GM13977 (cell line): ENCODE measurements at regions not wholly inside any gene's neighbourhood (a gene's known extent, or its start where the extent isn't known, plus 50 kb on each side); places are given as distances from the start of the nearest gene placed in this dataset.

Source experiments
- DNase-seq: peaks from one replicate; pipeline ENCODE4 v3.0.0; 2012; ENCODE audit warnings: low spot score
- CTCF ChIP-seq: IDR thresholded peaks from 2 replicates; pipeline ENCODE4 v1.5.1; 2012; ENCODE audit warnings: mild to moderate bottlenecking, control low read depth; ENCODE audit not compliant: insufficient read depth; ENCODE audit errors: extremely low read depth, missing control alignments
- in situ Hi-C: fragments of 300-500 bp; cut with MboI; formaldehyde crosslinking; loops from one replicate; pipeline ENCODE4 v1.12.0; 2022; ENCODE audit warnings: low sequenced_read_pairs, low pct_unique_long_range_greater_than_20kb, mixed read lengths, inconsistent platforms; ENCODE audit not compliant: unreplicated experiment

GRCh38 chr3:103825586-103825985 lies 1390.8 kb downstream of the ZPLD1 start:
- no peak for DNase-seq
- in situ Hi-C loops: no loop called here
- TF ChIP-seq CTCF: no peak

GRCh38 chr3:103829723-103830326 lies 1395.0 kb downstream of the ZPLD1 start:
- TF ChIP-seq CTCF: no peak
- DNase-seq: no peak
- in situ Hi-C loops: no loop called here

DNA sequence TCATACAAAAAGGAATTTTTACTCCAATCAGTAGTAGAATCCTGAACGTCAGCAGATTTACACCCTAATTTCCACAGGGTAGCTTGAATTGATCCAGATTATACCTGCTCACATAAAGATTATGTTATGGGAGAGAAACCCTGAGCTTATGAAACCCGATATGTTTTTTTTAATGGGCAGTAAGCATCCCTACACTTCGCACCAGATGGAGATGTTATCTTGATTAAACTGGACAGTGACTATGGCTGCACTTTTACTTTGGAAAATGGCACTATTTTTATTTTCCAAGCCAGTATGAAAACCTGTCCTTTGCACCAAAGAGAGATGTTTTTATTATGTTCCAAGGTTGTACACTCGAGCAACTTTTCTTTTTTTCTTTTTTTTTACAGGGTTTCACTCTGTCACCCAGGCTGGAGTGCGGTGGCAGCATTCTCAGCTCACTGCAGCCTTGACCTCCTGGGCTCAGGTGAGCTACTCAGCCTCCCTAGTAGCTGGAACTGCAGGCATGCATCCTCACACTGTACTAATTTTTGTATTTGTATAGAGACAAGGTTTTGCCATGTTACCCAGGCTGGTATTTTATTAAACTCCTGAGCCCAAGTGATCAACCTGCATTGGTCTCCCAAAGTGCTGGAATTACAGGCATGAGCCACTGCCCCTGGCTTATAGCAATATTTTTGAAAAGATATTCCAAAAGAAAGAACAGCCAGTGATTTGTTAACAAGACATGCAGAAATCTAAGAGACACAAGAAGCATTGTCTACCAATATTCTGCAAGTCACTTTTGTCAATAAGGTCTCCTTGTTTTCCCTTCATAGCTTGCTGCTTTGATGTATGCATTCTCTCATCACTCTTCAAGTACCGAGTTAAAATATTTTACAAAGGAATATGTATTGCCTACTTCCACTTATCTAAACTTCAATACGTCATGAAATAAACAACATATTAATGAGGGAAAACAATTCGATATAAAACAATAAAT lies 1412.6 kb downstream of the ZPLD1 start:
- in situ Hi-C loops: no loop called here
- TF ChIP-seq CTCF: no peak
- no peak for DNase-seq

DNA sequence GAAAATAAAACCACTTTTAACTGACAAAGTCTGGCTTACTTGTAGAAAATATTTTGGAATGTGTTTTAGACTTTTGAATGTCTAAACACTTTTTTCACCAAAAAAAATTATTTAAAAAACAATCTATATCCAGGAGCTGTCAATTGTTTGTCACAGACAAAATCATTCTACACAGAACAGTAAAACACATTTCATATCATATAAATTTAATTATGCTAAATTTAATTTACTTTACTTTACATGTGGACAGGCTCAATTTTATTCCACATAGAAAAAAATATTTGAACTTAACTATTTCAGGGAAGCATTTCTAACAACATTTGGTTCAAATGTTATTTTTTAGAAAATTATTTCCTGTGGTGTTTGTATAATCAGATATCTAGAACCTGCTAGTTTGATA lies 1417.0 kb downstream of the ZPLD1 start:
- in situ Hi-C loops: no loop called here
- DNase-seq: no peak
- no peak for TF ChIP-seq CTCF

- TF ChIP-seq CTCF: no peak
- in situ Hi-C loops: no loop called here
- DNase-seq: no peak
Observed at GRCh38 chr3:103862415-103862814, 1427.6 kb downstream of the ZPLD1 start.

- TF ChIP-seq CTCF: no peak
- in situ Hi-C loops: no loop called here
- no peak for DNase-seq
Observed at GRCh38 chr3:103863381-103863780, 1428.6 kb downstream of the ZPLD1 start.
